Effector memory CD8-positive, alpha-beta T cell (primary cell): ENCODE measurements at regions not wholly inside any gene's neighbourhood (a gene's known extent, or its start where the extent isn't known, plus 50 kb on each side); places are given as distances from the start of the nearest gene placed in this dataset.
A peak's percentile ranks its signal among the peaks of the same experiment; 100 is the strongest.

ENCODE experiments used
- ATAC-seq: fragments of 150-1000 bp; cut with Tn5 transposase; replicated peaks from 2 replicates; pipeline ENCODE4 v1.10.0; 2021; ENCODE audit warnings: mild to moderate bottlenecking, moderate library complexity
- DNase-seq, 3 experiments: peaks; one replicate each; pipeline ENCODE4 v3.0.0; 2021
- H3K27ac Mint-ChIP-seq, 2 donors: one replicate each; pipeline ENCODE4 v1.8.0; 2022; ENCODE audit warnings: mild to moderate bottlenecking in 2 of 2, mixed read lengths in 2 of 2, moderate library complexity in 2 of 2
- H3K27me3 Mint-ChIP-seq, 2 donors: one replicate each; pipeline ENCODE4 v1.8.0; 2022; ENCODE audit warnings: mixed read lengths in 2 of 2
- H3K36me3 Mint-ChIP-seq: one replicate; pipeline ENCODE4 v1.8.0; 2022; ENCODE audit warnings: mild to moderate bottlenecking, moderate library complexity, mixed read lengths; ENCODE audit not compliant: insufficient read depth
- H3K4me1 Mint-ChIP-seq, 2 donors: one replicate each; pipeline ENCODE4 v1.8.0; 2022; ENCODE audit warnings: low read depth in 2 of 2, mixed read lengths in 2 of 2
- H3K4me3 Mint-ChIP-seq, 2 donors: one replicate each; pipeline ENCODE4 v1.8.0; 2022; ENCODE audit warnings: mild to moderate bottlenecking in 2 of 2, mixed read lengths in 2 of 2, moderate library complexity in 2 of 2
- H3K9me3 Mint-ChIP-seq, 2 donors: one replicate each; pipeline ENCODE4 v1.8.0; 2022; ENCODE audit warnings: mixed read lengths in 2 of 2

- no peaks in the 10 kb centered on the region for H3K36me3 Mint-ChIP-seq
- no peak overlapping the region for H3K27ac Mint-ChIP-seq
- H3K4me3 Mint-ChIP-seq = no peak overlapping the region
- peaks cover 25 to 56% of the 10 kb centered on the region in 2 donors for H3K27me3 Mint-ChIP-seq
- no peaks in the 10 kb centered on the region for H3K4me1 Mint-ChIP-seq
- DNase-seq = no peak
- no peaks in the 10 kb centered on the region for H3K9me3 Mint-ChIP-seq
- ATAC-seq = no peak
Observed at GRCh38 chr2:176534798-176535466, 265.7 kb downstream of the MTX2 start.

DNA sequence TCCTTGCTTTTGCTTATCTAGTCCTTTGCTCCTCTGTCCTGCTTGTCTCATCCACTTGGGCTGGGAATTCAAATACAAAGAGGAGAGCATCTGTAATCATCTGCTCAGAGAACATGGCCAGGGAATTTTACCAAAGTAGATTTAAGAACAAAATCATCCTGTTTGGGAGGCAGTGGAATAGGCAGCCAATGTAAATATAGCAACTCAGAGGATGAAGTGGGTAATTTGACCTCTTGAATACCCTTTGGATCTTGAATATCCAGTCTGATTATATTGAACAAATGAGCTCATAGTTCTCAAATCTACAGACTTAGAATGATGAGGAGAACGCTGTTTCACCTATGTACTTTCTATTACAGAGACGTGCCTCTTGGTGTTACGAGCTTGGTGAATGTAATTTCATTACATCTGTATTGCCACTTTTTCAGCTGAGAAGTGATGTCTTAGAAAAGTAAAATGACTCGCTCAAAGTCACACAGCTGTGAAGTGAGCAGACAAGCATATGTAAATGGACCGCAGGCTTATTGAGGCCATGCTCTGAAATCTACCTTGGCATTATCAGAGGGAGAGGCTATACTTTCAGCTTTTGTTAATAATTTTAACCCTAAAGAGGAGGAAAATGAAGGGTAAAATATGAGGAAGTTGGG is 266.3 kb downstream of the MTX2 start:
- Mint-ChIP-seq H3K27ac (no peak overlapping the region), H3K36me3 (no peaks in the 10 kb centered on the region), H3K4me1 (no peaks in the 10 kb centered on the region), H3K27me3 (peaks cover 25 to 56% of the 10 kb centered on the region in 2 donors), H3K9me3 (no peaks in the 10 kb centered on the region), H3K4me3 (no peak overlapping the region)
- DNase-seq = no peak
- ATAC-seq = no peak

GRCh38 chr2:176536439-176537133 is 267.3 kb downstream of the MTX2 start:
- Mint-ChIP-seq H3K4me1 (no peaks in the 10 kb centered on the region), H3K27me3 (peaks cover 25 to 50% of the 10 kb centered on the region in 2 donors), H3K27ac (no peak overlapping the region), H3K36me3 (no peaks in the 10 kb centered on the region), H3K4me3 (no peak overlapping the region), H3K9me3 (no peaks in the 10 kb centered on the region)
- no peak for DNase-seq
- no peak for ATAC-seq

- Mint-ChIP-seq H3K27me3 (peaks cover 32 to 55% of the 10 kb centered on the region in 2 donors), H3K27ac (no peak overlapping the region), H3K9me3 (no peaks in the 10 kb centered on the region), H3K4me3 (no peak overlapping the region), H3K4me1 (no peaks in the 10 kb centered on the region), H3K36me3 (no peaks in the 10 kb centered on the region)
- ATAC-seq (no peak), DNase-seq (no peak)
Observed at GRCh38 chr2:176537932-176538331, 268.7 kb downstream of the MTX2 start.

GRCh38 chr2:176540995-176541394 is 271.8 kb downstream of the MTX2 start:
- no peak for ATAC-seq

GRCh38 chr2:176542476-176542875 is 273.2 kb downstream of the MTX2 start:
- H3K27me3 Mint-ChIP-seq = peaks cover 26 to 36% of the 10 kb centered on the region in 2 donors
- ATAC-seq (no peak), DNase-seq (no peak)
- H3K27ac Mint-ChIP-seq = no peak overlapping the region
- H3K9me3 Mint-ChIP-seq = no peaks in the 10 kb centered on the region
- no peak overlapping the region for H3K4me3 Mint-ChIP-seq
- no peaks in the 10 kb centered on the region for H3K36me3 Mint-ChIP-seq
- H3K4me1 Mint-ChIP-seq = no peaks in the 10 kb centered on the region

More at GRCh38 chr2:176540995-176541394, 271.8 kb downstream of the MTX2 start:
- H3K27ac Mint-ChIP-seq = no peak overlapping the region
- no peaks in the 10 kb centered on the region for H3K9me3 Mint-ChIP-seq
- H3K4me3 Mint-ChIP-seq = no peak overlapping the region
- DNase-seq = no peak
- H3K4me1 Mint-ChIP-seq = no peaks in the 10 kb centered on the region
- H3K36me3 Mint-ChIP-seq = no peaks in the 10 kb centered on the region
- H3K27me3 Mint-ChIP-seq = peaks cover 28 to 36% of the 10 kb centered on the region in 2 donors

DNA sequence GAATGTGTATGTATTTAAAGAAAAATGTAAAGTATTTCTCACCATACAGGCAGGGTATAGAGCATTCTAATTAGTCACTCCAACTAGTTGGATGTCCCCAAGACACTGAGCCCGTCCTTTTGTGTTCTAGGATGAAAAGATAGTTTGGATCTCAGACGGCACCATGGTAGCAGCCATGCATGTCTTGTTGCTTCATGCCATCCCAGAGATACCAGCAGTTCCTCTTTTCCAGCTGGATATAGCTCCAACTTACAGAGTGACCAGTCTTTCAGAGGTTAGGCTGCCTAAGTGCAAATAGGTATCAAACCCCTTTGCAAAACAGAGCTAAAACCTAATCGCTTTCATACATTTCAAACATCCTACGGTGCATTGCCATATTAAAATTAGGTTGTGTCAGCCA is 275.3 kb downstream of the MTX2 start:
- DNase-seq (no peak), ATAC-seq (no peak)
- Mint-ChIP-seq H3K4me1 (no peaks in the 10 kb centered on the region), H3K4me3 (no peak overlapping the region), H3K36me3 (no peaks in the 10 kb centered on the region), H3K27me3 (peaks cover 14 to 30% of the 10 kb centered on the region in 2 donors), H3K27ac (no peak overlapping the region), H3K9me3 (no peaks in the 10 kb centered on the region)

GRCh38 chr2:176544991-176545956 is 276.0 kb downstream of the MTX2 start:
- H3K27me3 Mint-ChIP-seq = peaks cover 14 to 30% of the 10 kb centered on the region in 2 donors
- H3K36me3 Mint-ChIP-seq = no peaks in the 10 kb centered on the region
- no peak overlapping the region for H3K27ac Mint-ChIP-seq
- no peak for ATAC-seq
- H3K4me3 Mint-ChIP-seq = no peak overlapping the region
- DNase-seq = no peak
- no peaks in the 10 kb centered on the region for H3K4me1 Mint-ChIP-seq
- H3K9me3 Mint-ChIP-seq = no peaks in the 10 kb centered on the region

GRCh38 chr2:176546550-176546949 is 277.3 kb downstream of the MTX2 start:
- DNase-seq = no peak
- Mint-ChIP-seq H3K27me3 (peaks cover 14 to 30% of the 10 kb centered on the region in 2 donors), H3K4me3 (no peak overlapping the region), H3K27ac (no peak overlapping the region), H3K4me1 (no peaks in the 10 kb centered on the region), H3K9me3 (no peaks in the 10 kb centered on the region), H3K36me3 (no peaks in the 10 kb centered on the region)
- ATAC-seq = no peak

GRCh38 chr2:176552501-176553135 is 283.4 kb downstream of the MTX2 start:
- Mint-ChIP-seq H3K9me3 (no peaks in the 10 kb centered on the region), H3K27ac (no peak overlapping the region), H3K4me1 (peaks cover 10 to 13% of the 10 kb centered on the region in 2 donors), H3K27me3 (peaks cover 34 to 45% of the 10 kb centered on the region in 2 donors), H3K36me3 (no peaks in the 10 kb centered on the region), H3K4me3 (no peak overlapping the region)
- ATAC-seq (no peak), DNase-seq (no peak)

DNA sequence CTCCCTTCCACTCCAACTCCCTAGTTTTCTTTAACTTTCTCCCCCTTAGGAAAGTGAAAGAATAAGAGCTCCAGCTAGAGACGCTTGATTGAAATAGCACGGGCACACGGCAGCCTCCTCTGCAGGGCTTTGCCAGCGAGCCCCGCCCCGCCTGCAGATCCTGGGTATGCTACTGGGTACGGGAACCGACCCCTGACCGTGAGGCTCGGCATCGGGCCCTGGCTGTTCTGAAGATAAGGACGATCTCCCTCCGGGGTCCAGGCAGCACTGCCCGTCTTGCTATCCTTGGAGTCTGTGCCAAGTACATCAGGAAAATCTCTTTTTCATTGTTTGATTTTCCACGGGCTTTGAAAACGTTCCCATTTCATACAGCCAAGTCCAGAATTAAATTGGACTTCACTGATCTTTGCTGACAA is 284.5 kb downstream of the MTX2 start:
- peaks cover 45 to 53% of the 10 kb centered on the region in 2 donors for H3K27me3 Mint-ChIP-seq
- H3K27ac Mint-ChIP-seq = peak overlapping the region; percentile 3 to 20
- ATAC-seq (peak; percentile 60), DNase-seq (peak; percentile 2 to 11 (median 7))
- no peaks in the 10 kb centered on the region for H3K9me3 Mint-ChIP-seq
- H3K36me3 Mint-ChIP-seq = no peaks in the 10 kb centered on the region
- peak overlapping the region; percentile 78 to 79 for H3K4me3 Mint-ChIP-seq
- H3K4me1 Mint-ChIP-seq = peaks cover 10 to 13% of the 10 kb centered on the region in 2 donors

DNA sequence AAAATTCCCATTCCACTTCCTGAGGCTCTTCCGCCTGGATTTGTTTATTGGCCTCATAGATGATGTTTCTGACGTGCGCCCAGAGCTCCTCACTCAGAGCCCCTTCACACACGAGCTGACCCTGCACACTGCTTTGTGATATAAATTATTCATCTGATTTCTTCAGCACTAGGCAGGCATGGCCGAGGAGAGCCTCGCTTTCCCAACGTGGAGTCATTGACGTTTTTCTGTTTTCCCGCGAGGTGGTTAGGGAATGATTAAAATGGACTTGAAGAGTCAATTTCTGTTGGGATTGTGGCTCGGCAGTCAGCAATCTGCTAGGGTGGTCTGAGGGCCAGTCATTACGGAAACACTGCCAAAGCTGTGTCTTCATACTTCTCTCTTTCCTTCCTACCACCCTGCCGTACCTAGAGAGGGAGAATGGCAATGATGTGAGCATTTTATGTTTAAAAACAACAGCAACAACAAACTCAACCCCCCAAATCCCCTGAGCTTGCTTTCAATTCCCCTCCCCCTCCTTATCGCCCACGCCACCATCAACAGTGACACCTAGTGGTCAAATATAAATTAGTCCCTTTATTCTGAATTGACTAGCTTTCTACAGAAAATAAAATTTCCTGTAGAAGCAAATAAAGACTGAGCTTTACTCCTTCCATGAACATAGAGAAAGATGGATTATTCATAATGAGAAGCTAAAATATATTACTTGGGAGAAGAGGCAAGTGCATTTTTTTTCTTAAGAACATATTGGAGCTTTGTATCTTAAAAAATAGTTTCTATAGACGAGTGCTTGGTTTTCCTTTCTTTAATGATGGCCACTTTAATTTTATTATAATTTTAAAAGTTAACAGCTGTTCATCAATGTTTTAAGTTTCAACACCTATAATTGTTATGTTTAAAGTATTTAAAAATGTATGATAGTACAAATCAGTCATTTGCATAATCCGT is 285.1 kb downstream of the MTX2 start:
- peak; percentile 1 to 28 (median 16) for DNase-seq
- H3K4me3 Mint-ChIP-seq = peak overlapping the region; percentile 78 to 79
- peak; percentile 69 for ATAC-seq
- peak overlapping the region; percentile 3 to 20 for H3K27ac Mint-ChIP-seq
- peaks cover 52 to 57% of the 10 kb centered on the region in 2 donors for H3K27me3 Mint-ChIP-seq
- peaks cover 10 to 13% of the 10 kb centered on the region in 2 donors for H3K4me1 Mint-ChIP-seq
- H3K36me3 Mint-ChIP-seq = no peaks in the 10 kb centered on the region
- no peaks in the 10 kb centered on the region for H3K9me3 Mint-ChIP-seq
